ENCODE measurements at regions not wholly inside any gene's neighbourhood (a gene's known extent, or its start where the extent isn't known, plus 50 kb on each side); places are given as distances from the start of the nearest gene placed in this dataset.

DNA sequence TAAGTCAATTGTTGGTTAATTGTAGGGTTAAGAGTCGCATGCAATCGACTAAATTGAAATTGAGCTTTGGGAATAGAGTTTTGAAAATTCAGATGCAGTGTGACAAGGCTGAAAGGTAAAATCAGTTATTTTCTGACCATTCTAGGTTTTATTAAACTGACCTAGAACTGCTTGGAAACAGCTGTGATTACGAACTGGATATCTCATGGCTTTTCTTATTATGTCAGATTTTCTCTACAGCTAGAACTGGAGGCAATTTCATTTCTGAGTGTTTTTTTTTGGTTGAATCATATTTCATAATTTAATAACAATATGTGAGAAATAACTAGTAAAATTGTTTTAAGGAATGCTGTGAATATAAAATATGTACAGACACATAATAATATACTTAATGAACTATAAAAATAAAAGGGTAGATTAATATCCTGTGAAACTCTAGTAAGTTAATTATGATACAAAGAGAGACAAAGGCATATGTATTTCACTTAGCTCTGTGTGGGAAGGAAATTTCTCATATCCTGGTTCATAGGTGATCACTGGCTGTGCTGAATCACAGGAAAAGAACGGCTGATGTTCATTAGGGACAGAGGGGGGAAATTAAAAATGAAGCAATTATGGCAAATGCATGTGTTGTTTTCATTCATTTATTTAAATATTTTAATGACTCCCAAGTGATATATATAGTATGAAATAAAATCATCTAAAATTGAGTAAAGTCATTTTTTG is 403.2 kb downstream of the ZIC1 start:
- no peaks in the 10 kb centered on the region for H4K20me1 ChIP-seq (ENCODE audit: insufficient read depth)
- H3K27ac ChIP-seq (ENCODE audit: low read length): no peak overlapping the region
- H3K36me3 ChIP-seq (ENCODE audit: insufficient read depth, low read length): no peaks in the 10 kb centered on the region
- no peak overlapping the region for H3K4me2 ChIP-seq (ENCODE audit: low read length)
- no peak overlapping the region for H3K4me3 ChIP-seq (ENCODE audit: low read length)
- no peaks in the 10 kb centered on the region for H3F3A ChIP-seq (ENCODE audit: insufficient read depth, low read length, poor library complexity, severe bottlenecking)
- no peaks in the 10 kb centered on the region for H3K79me2 ChIP-seq (replicated peaks; ENCODE audit: insufficient read depth, low read length)
- H3K9ac ChIP-seq (ENCODE audit: low read length): no peak overlapping the region
- H2AFZ ChIP-seq (ENCODE audit: low read depth, low read length): no peak overlapping the region
- no peaks in the 10 kb centered on the region for H3K9me2 ChIP-seq (ENCODE audit: insufficient read depth, low read length)
- no peaks in the 10 kb centered on the region for H3K27me3 ChIP-seq (ENCODE audit: insufficient read depth, low read depth, low read length)
- no peaks in the 10 kb centered on the region for H3K9me3 ChIP-seq (ENCODE audit: low read length)
- TF ChIP-seq, protein P1, sequence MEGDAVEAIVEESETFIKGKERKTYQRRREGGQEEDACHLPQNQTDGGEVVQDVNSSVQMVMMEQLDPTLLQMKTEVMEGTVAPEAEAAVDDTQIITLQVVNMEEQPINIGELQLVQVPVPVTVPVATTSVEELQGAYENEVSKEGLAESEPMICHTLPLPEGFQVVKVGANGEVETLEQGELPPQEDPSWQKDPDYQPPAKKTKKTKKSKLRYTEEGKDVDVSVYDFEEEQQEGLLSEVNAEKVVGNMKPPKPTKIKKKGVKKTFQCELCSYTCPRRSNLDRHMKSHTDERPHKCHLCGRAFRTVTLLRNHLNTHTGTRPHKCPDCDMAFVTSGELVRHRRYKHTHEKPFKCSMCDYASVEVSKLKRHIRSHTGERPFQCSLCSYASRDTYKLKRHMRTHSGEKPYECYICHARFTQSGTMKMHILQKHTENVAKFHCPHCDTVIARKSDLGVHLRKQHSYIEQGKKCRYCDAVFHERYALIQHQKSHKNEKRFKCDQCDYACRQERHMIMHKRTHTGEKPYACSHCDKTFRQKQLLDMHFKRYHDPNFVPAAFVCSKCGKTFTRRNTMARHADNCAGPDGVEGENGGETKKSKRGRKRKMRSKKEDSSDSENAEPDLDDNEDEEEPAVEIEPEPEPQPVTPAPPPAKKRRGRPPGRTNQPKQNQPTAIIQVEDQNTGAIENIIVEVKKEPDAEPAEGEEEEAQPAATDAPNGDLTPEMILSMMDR (IDR thresholded peaks at IDR 0.05; ENCODE audit: poor library complexity, severe bottlenecking): no peak
- no peak for TF ChIP-seq POLR2AphosphoS5 (IDR thresholded peaks at IDR 0.05)
- TF ChIP-seq, protein P2, sequence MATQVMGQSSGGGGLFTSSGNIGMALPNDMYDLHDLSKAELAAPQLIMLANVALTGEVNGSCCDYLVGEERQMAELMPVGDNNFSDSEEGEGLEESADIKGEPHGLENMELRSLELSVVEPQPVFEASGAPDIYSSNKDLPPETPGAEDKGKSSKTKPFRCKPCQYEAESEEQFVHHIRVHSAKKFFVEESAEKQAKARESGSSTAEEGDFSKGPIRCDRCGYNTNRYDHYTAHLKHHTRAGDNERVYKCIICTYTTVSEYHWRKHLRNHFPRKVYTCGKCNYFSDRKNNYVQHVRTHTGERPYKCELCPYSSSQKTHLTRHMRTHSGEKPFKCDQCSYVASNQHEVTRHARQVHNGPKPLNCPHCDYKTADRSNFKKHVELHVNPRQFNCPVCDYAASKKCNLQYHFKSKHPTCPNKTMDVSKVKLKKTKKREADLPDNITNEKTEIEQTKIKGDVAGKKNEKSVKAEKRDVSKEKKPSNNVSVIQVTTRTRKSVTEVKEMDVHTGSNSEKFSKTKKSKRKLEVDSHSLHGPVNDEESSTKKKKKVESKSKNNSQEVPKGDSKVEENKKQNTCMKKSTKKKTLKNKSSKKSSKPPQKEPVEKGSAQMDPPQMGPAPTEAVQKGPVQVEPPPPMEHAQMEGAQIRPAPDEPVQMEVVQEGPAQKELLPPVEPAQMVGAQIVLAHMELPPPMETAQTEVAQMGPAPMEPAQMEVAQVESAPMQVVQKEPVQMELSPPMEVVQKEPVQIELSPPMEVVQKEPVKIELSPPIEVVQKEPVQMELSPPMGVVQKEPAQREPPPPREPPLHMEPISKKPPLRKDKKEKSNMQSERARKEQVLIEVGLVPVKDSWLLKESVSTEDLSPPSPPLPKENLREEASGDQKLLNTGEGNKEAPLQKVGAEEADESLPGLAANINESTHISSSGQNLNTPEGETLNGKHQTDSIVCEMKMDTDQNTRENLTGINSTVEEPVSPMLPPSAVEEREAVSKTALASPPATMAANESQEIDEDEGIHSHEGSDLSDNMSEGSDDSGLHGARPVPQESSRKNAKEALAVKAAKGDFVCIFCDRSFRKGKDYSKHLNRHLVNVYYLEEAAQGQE (IDR thresholded peaks at IDR 0.05; ENCODE audit: borderline replicate concordance): no peak
- TF ChIP-seq TAF1 (IDR thresholded peaks at IDR 0.05; ENCODE audit: low read depth): no peak
- no peak for TF ChIP-seq EP300 (conservative IDR thresholded peaks at IDR 0.05; ENCODE audit: poor library complexity, severe bottlenecking)
- TF ChIP-seq MXI1 (conservative IDR thresholded peaks at IDR 0.05; ENCODE audit: poor library complexity, severe bottlenecking): no peak
- TF ChIP-seq SMC3 (conservative IDR thresholded peaks at IDR 0.05; ENCODE audit: poor library complexity): no peak
- TF ChIP-seq EZH2 (IDR thresholded peaks at IDR 0.05; ENCODE audit: borderline replicate concordance, insufficient read depth, low read length, poor library complexity, severe bottlenecking): no peak
- TF ChIP-seq RAD21 (conservative IDR thresholded peaks at IDR 0.05): no peak

DNA sequence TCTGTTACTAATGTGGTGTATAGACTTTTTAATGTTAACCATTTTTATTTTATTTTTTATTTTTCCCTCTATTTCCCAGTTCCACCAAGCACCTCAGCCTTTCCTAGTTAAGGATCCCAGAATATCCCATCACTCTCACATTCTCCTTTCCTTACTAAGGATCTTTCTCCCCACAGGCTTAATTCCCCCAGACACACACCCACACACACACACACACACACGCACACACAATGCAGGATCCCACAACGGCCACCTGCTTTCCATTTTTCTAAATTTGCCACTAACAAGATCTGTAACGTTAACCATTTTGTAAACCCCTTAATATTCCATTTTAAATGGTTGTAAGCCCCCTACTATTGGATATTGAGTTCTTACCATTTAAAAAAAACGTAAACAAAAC is 404.1 kb downstream of the ZIC1 start:
- H2AFZ ChIP-seq (ENCODE audit: low read depth, low read length): no peak overlapping the region

More for the DNA sequence above, 404.1 kb downstream of the ZIC1 start:
- Histone ChIP-seq H3K4me2 (ENCODE audit: low read length) (no peak overlapping the region), H3K9ac (ENCODE audit: low read length) (no peak overlapping the region), H3K36me3 (ENCODE audit: insufficient read depth, low read length) (no peaks in the 10 kb centered on the region), H3K27me3 (ENCODE audit: insufficient read depth, low read depth, low read length) (no peaks in the 10 kb centered on the region), H3K9me2 (ENCODE audit: insufficient read depth, low read length) (no peaks in the 10 kb centered on the region), H3F3A (ENCODE audit: insufficient read depth, low read length, poor library complexity, severe bottlenecking) (no peaks in the 10 kb centered on the region), H3K9me3 (ENCODE audit: low read length) (no peaks in the 10 kb centered on the region), H3K4me3 (ENCODE audit: low read length) (no peak overlapping the region), H4K20me1 (ENCODE audit: insufficient read depth) (no peaks in the 10 kb centered on the region), H3K79me2 (replicated peaks; ENCODE audit: insufficient read depth, low read length) (no peaks in the 10 kb centered on the region), H3K27ac (ENCODE audit: low read length) (no peak overlapping the region)
- TF ChIP-seq POLR2AphosphoS5 (IDR thresholded peaks at IDR 0.05) (no peak), EZH2 (IDR thresholded peaks at IDR 0.05; ENCODE audit: borderline replicate concordance, insufficient read depth, low read length, poor library complexity, severe bottlenecking) (no peak), MXI1 (conservative IDR thresholded peaks at IDR 0.05; ENCODE audit: poor library complexity, severe bottlenecking) (no peak), SMC3 (conservative IDR thresholded peaks at IDR 0.05; ENCODE audit: poor library complexity) (no peak), EP300 (conservative IDR thresholded peaks at IDR 0.05; ENCODE audit: poor library complexity, severe bottlenecking) (no peak), RAD21 (conservative IDR thresholded peaks at IDR 0.05) (no peak), TAF1 (IDR thresholded peaks at IDR 0.05; ENCODE audit: low read depth) (no peak)
- TF ChIP-seq, protein P1 (IDR thresholded peaks at IDR 0.05; ENCODE audit: poor library complexity, severe bottlenecking): no peak
- TF ChIP-seq, protein P2 (IDR thresholded peaks at IDR 0.05; ENCODE audit: borderline replicate concordance): no peak
